ENCODE measurements at regions not wholly inside any gene's neighbourhood (a gene's known extent, or its start where the extent isn't known, plus 50 kb on each side); places are given as distances from the start of the nearest gene placed in this dataset.
"Not testable (repeated sequence)": the region's sequence is repeated elsewhere in the genome, so short reads cannot be mapped to it uniquely, and the experiment has no call there.

- no peak for DNase-seq
These were observed 113.4 kb downstream of the FAM50B start for GRCh38 chr6:3962291-3963280.

GRCh38 chr6:3963426-3963825 is 114.3 kb downstream of the FAM50B start:
- no peak for DNase-seq

- no peak for DNase-seq
These were observed 113.7 kb downstream of the FAM217A start for GRCh38 chr6:3965071-3965718.

GRCh38 chr6:3966426-3966825 is 112.5 kb downstream of the FAM217A start:
- DNase-seq, result no peak

GRCh38 chr6:3970097-3970496 is 108.8 kb downstream of the FAM217A start:
- no peak for DNase-seq

- DNase-seq, result not testable (repeated sequence)
These were observed 105.8 kb downstream of the FAM217A start for GRCh38 chr6:3973152-3973551.

- peak; percentile 53 for DNase-seq
These were observed 100.8 kb downstream of the FAM217A start for GRCh38 chr6:3977875-3978711.

- not testable (repeated sequence) for DNase-seq
These were observed 100.0 kb downstream of the FAM217A start for GRCh38 chr6:3978966-3979365.

- DNase-seq, result no peak
These were observed 97.0 kb downstream of the FAM217A start for GRCh38 chr6:3981917-3982316.

- DNase-seq, result no peak
These were observed 95.2 kb downstream of the FAM217A start for GRCh38 chr6:3983778-3984177.

- DNase-seq, result no peak
These were observed 94.4 kb downstream of the FAM217A start for GRCh38 chr6:3984494-3984893.

- DNase-seq, result no peak
These were observed 92.7 kb downstream of the FAM217A start for GRCh38 chr6:3986241-3986640.

- no peak for DNase-seq
These were observed 91.9 kb downstream of the FAM217A start for GRCh38 chr6:3987053-3987452.

- DNase-seq, result no peak
These were observed 91.4 kb downstream of the FAM217A start for GRCh38 chr6:3987576-3987975.

- peak; percentile 65 for DNase-seq
These were observed 88.0 kb downstream of the FAM217A start for GRCh38 chr6:3990692-3991491.

GRCh38 chr6:3991941-3992340 is 87.0 kb downstream of the FAM217A start:
- no peak for DNase-seq

GRCh38 chr6:3996349-3996748 is 82.6 kb downstream of the FAM217A start:
- no peak for DNase-seq

GRCh38 chr6:3997177-3997770 is 81.7 kb downstream of the FAM217A start:
- no peak for DNase-seq

GRCh38 chr6:3999800-4000661 is 78.9 kb downstream of the FAM217A start:
- no peak for DNase-seq

GRCh38 chr6:4004249-4004648 is 74.7 kb downstream of the FAM217A start:
- DNase-seq, result no peak

All from CD4-positive, alpha-beta T cell treated with Interleukin-12 subunit alpha and Interleukin-12 subunit beta, for 1 hour (primary cell).